GM23338 (cell line): ENCODE measurements at regions not wholly inside any gene's neighbourhood (a gene's known extent, or its start where the extent isn't known, plus 50 kb on each side); places are given as distances from the start of the nearest gene placed in this dataset.
A peak's percentile ranks its signal among the peaks of the same experiment; 100 is the strongest.

ENCODE experiments used
- ATAC-seq: fragments of 200-7000 bp; cut with Tn5 transposase; 3 replicates; pipeline ENCODE4 v1.9.1; 2020
- DNase-seq: peaks from one replicate; pipeline ENCODE4 v3.0.0-alpha.2; 2015; ENCODE audit warnings: low spot score
- H2AFZ ChIP-seq: fragments of 200-600 bp; sonication (generic); 2 replicates; pipeline ENCODE4 v1.8.0; 2016; ENCODE audit warnings: antibody characterized with exemption, mild to moderate bottlenecking, moderate library complexity
- H3F3A ChIP-seq: fragments of 200-600 bp; sonication (generic); replicated peaks from 2 replicates; pipeline ENCODE4 v1.8.0; 2017; ENCODE audit warnings: antibody characterized with exemption, mixed run types, low read depth
- H3K27ac ChIP-seq: fragments of 200-600 bp; sonication (generic); 2 replicates; pipeline ENCODE4 v1.6.1; 2016; ENCODE audit warnings: low read depth
- H3K27me3 ChIP-seq: fragments of 200-600 bp; sonication (generic); 2 replicates; pipeline ENCODE4 v1.8.0; 2016; ENCODE audit warnings: mild to moderate bottlenecking, mixed run types, moderate library complexity; ENCODE audit not compliant: insufficient read depth
- H3K36me3 ChIP-seq: fragments of 200-600 bp; sonication (generic); 2 replicates; pipeline ENCODE4 v1.8.0; 2016; ENCODE audit warnings: mild to moderate bottlenecking; ENCODE audit not compliant: insufficient read depth
- H3K4me1 ChIP-seq: fragments of 200-600 bp; sonication (generic); 2 replicates; pipeline ENCODE4 v1.8.0; 2016; ENCODE audit warnings: mild to moderate bottlenecking, moderate library complexity; ENCODE audit not compliant: insufficient read depth
- H3K4me2 ChIP-seq: fragments of 200-600 bp; sonication (generic); 2 replicates; pipeline ENCODE4 v1.7.1; 2017; ENCODE audit warnings: mixed run types
- H3K4me3 ChIP-seq: fragments of 200-600 bp; sonication (generic); 2 replicates; pipeline ENCODE4 v1.6.1; 2016; ENCODE audit warnings: mixed run types
- H3K79me2 ChIP-seq: fragments of 200-600 bp; sonication (generic); replicated peaks from 2 replicates; pipeline ENCODE4 v1.8.0; 2017; ENCODE audit warnings: mild to moderate bottlenecking; ENCODE audit not compliant: insufficient read depth
- H3K9me2 ChIP-seq: fragments of 200-600 bp; sonication (generic); 2 replicates; pipeline ENCODE4 v1.8.0; 2017; ENCODE audit not compliant: insufficient read depth
- H4K20me1 ChIP-seq: fragments of 200-600 bp; sonication (generic); replicated peaks from 2 replicates; pipeline ENCODE4 v1.8.0; 2017; ENCODE audit warnings: mild to moderate bottlenecking; ENCODE audit not compliant: insufficient read depth
- H3K27ac Mint-ChIP-seq: 2 replicates; pipeline ENCODE4 v1.8.0; 2020; ENCODE audit warnings: inconsistent platforms, mild to moderate bottlenecking, moderate library complexity, mixed read lengths
- H3K27me3 Mint-ChIP-seq: 3 replicates; pipeline ENCODE4 v1.8.0; 2022; ENCODE audit warnings: low read depth, mild to moderate bottlenecking, moderate library complexity, mixed read lengths, inconsistent platforms; ENCODE audit not compliant: insufficient read depth, poor library complexity
- H3K36me3 Mint-ChIP-seq: 3 replicates; pipeline ENCODE4 v1.8.0; 2021; ENCODE audit warnings: low read depth, mild to moderate bottlenecking, inconsistent platforms, moderate library complexity, mixed read lengths
- H3K4me1 Mint-ChIP-seq: 3 replicates; pipeline ENCODE4 v1.8.0; 2020; ENCODE audit warnings: mild to moderate bottlenecking, inconsistent platforms, mixed read lengths
- H3K4me3 Mint-ChIP-seq: 3 replicates; pipeline ENCODE4 v1.8.0; 2021; ENCODE audit warnings: moderate library complexity, mild to moderate bottlenecking, inconsistent platforms, mixed read lengths
- H3K9me3 Mint-ChIP-seq: 3 replicates; pipeline ENCODE4 v1.8.0; 2020; ENCODE audit warnings: moderate library complexity, mild to moderate bottlenecking, inconsistent platforms, mixed read lengths
- CTCF ChIP-seq, 2 experiments: fragments of 200-600 bp in 1 of 2; sonication (generic) in 1 of 2; conservative IDR thresholded peaks; 2 replicates each; pipeline versions ENCODE4 v1.5.1 to v1.6.1; 2016 to 2017; ENCODE audit warnings: antibody characterized with exemption in 2 of 2, low read depth in 2 of 2, mild to moderate bottlenecking in 2 of 2, moderate library complexity in 1 of 2
- ETS1 ChIP-seq: IDR thresholded peaks from 2 replicates; pipeline ENCODE4 v1.6.1; 2016; ENCODE audit warnings: antibody characterized with exemption
- EZH2 ChIP-seq: fragments of 200-600 bp; sonication (generic); IDR thresholded peaks from one replicate; pipeline ENCODE4 v1.8.0; 2017; ENCODE audit warnings: antibody characterized with exemption, mild to moderate bottlenecking, low read depth; ENCODE audit not compliant: unreplicated experiment
- JUNB ChIP-seq: IDR thresholded peaks from one replicate; pipeline ENCODE4 v1.6.1; 2016; ENCODE audit warnings: antibody characterized with exemption; ENCODE audit not compliant: unreplicated experiment
- NANOG ChIP-seq: IDR thresholded peaks from 2 replicates; pipeline ENCODE4 v1.6.1; 2016; ENCODE audit warnings: antibody characterized with exemption, borderline replicate concordance
- ZNF331 ChIP-seq: fragments of 250-450 bp; sonication (Bioruptor Pico); IDR thresholded peaks from 2 replicates; pipeline ENCODE4 v1.5.0; 2020; ENCODE audit warnings: low read depth, mild to moderate bottlenecking, moderate library complexity
- TF ChIP-seq, protein P1 (sequence below): IDR thresholded peaks from one replicate; pipeline ENCODE4 v1.6.1; 2018; ENCODE audit warnings: antibody characterized with exemption; ENCODE audit not compliant: unreplicated experiment

DNA sequence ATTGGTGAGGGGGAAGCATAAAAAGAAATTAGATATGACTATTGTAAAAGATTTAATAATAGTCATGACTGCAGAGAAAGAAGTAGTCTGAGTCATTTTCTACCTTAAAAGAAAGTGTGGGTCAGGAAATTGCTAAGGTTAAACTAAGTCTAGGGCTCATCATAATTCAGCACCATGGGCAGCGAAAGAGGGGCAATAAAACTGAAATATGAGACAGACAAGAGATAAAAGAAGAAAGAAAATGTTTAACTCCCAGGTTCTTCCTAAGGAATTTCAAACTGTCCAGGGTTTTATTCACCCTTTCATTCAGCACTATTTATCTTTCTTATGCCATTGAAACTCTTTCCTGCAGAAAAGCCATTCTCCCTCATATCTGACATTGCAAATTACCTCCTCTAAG, 114.4 kb upstream of the API5 start:
- H3K27me3 ChIP-seq: no peaks in the 10 kb centered on the region
- no peak for ATAC-seq
- no peaks in the 10 kb centered on the region for H3K4me1 Mint-ChIP-seq
- peaks cover 89% of the 10 kb centered on the region for H3K9me3 Mint-ChIP-seq
- H3K27ac Mint-ChIP-seq: no peak overlapping the region
- no peak overlapping the region for H3K27ac ChIP-seq
- H3K36me3 Mint-ChIP-seq: no peaks in the 10 kb centered on the region
- no peak overlapping the region for H3K4me3 ChIP-seq
- no peaks in the 10 kb centered on the region for H3K9me2 ChIP-seq
- no peak overlapping the region for H3K4me2 ChIP-seq
- no peak for TF ChIP-seq JUNB
- TF ChIP-seq, protein P1, sequence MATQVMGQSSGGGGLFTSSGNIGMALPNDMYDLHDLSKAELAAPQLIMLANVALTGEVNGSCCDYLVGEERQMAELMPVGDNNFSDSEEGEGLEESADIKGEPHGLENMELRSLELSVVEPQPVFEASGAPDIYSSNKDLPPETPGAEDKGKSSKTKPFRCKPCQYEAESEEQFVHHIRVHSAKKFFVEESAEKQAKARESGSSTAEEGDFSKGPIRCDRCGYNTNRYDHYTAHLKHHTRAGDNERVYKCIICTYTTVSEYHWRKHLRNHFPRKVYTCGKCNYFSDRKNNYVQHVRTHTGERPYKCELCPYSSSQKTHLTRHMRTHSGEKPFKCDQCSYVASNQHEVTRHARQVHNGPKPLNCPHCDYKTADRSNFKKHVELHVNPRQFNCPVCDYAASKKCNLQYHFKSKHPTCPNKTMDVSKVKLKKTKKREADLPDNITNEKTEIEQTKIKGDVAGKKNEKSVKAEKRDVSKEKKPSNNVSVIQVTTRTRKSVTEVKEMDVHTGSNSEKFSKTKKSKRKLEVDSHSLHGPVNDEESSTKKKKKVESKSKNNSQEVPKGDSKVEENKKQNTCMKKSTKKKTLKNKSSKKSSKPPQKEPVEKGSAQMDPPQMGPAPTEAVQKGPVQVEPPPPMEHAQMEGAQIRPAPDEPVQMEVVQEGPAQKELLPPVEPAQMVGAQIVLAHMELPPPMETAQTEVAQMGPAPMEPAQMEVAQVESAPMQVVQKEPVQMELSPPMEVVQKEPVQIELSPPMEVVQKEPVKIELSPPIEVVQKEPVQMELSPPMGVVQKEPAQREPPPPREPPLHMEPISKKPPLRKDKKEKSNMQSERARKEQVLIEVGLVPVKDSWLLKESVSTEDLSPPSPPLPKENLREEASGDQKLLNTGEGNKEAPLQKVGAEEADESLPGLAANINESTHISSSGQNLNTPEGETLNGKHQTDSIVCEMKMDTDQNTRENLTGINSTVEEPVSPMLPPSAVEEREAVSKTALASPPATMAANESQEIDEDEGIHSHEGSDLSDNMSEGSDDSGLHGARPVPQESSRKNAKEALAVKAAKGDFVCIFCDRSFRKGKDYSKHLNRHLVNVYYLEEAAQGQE: peak; percentile 62
- no peaks in the 10 kb centered on the region for H3F3A ChIP-seq
- H2AFZ ChIP-seq: no peak overlapping the region
- H3K36me3 ChIP-seq: no peaks in the 10 kb centered on the region
- no peaks in the 10 kb centered on the region for H3K79me2 ChIP-seq
- DNase-seq: no peak
- H3K27me3 Mint-ChIP-seq: no peaks in the 10 kb centered on the region
- H3K4me1 ChIP-seq: no peaks in the 10 kb centered on the region
- H4K20me1 ChIP-seq: no peaks in the 10 kb centered on the region
- H3K4me3 Mint-ChIP-seq: no peak overlapping the region

DNA sequence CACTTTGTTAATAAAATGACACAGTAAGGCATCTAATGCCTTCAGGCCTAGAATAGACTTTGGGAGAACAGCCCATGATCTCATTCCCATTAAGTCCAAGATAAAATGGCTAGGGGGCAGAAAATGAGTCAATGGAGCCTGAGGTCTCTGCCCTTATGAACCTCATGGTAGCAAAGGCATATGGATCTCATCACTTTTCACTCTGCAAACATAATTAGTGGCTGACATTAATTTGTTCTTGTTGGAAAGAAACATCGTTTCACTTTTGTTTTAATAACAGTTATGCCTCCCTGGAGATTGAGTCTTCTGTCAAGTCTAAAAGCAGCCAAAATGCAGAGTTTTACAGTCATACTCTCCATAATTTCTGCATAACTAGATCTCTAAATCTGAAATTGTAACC, 111.8 kb upstream of the API5 start:
- Mint-ChIP-seq H3K27ac (no peak overlapping the region), H3K36me3 (no peaks in the 10 kb centered on the region), H3K9me3 (peaks cover 95% of the 10 kb centered on the region), H3K4me3 (no peak overlapping the region), H3K27me3 (peaks cover 2% of the 10 kb centered on the region), H3K4me1 (no peaks in the 10 kb centered on the region)
- no peak for ATAC-seq
- no peak overlapping the region for H3K4me2 ChIP-seq
- no peaks in the 10 kb centered on the region for H4K20me1 ChIP-seq
- H3F3A ChIP-seq: no peaks in the 10 kb centered on the region
- H3K9me2 ChIP-seq: no peaks in the 10 kb centered on the region
- H3K79me2 ChIP-seq: no peaks in the 10 kb centered on the region
- no peak overlapping the region for H2AFZ ChIP-seq
- H3K4me1 ChIP-seq: no peaks in the 10 kb centered on the region
- no peaks in the 10 kb centered on the region for H3K27me3 ChIP-seq
- DNase-seq: no peak
- H3K36me3 ChIP-seq: no peaks in the 10 kb centered on the region
- H3K27ac ChIP-seq: no peak overlapping the region
- H3K4me3 ChIP-seq: no peak overlapping the region
- TF ChIP-seq CTCF (conservative IDR thresholded peaks at IDR 0.05; ENCODE audit: low read depth in 2 of 2) (no peak), ZNF331 (CRISPR knock-in tag) (no peak), ETS1 (no peak), EZH2 (no peak), JUNB (no peak), NANOG (no peak)
- TF ChIP-seq, protein P1: no peak
